ENCODE measurements at regions not wholly inside any gene's neighbourhood (a gene's known extent, or its start where the extent isn't known, plus 50 kb on each side); places are given as distances from the start of the nearest gene placed in this dataset.
"Not testable (repeated sequence)": the region's sequence is repeated elsewhere in the genome, so short reads cannot be mapped to it uniquely, and the experiment has no call there.

- no peak for TF ChIP-seq CTCF (IDR thresholded peaks at IDR 0.05; ENCODE audit: low read length, missing control alignments)
- no peak for DNase-seq (ENCODE audit: low read depth)
- H3K4me3 ChIP-seq (replicated peaks; ENCODE audit: low read depth, low read length), result no peak overlapping the region
Measured at GRCh38 chr10:81450651-81451050, 424.3 kb upstream of the NRG3 start.

GRCh38 chr10:81472927-81473470 is 402.0 kb upstream of the NRG3 start:
- H3K4me3 ChIP-seq (replicated peaks; ENCODE audit: low read depth, low read length), result no peak overlapping the region
- no peak for DNase-seq (ENCODE audit: low read depth)
- no peak for TF ChIP-seq CTCF (IDR thresholded peaks at IDR 0.05; ENCODE audit: low read length, missing control alignments)

- no peak overlapping the region for H3K4me3 ChIP-seq (replicated peaks; ENCODE audit: low read depth, low read length)
- no peak for TF ChIP-seq CTCF (IDR thresholded peaks at IDR 0.05; ENCODE audit: low read length, missing control alignments)
- no peak for DNase-seq (ENCODE audit: low read depth)
Measured at GRCh38 chr10:81473755-81474154, 401.2 kb upstream of the NRG3 start.

GRCh38 chr10:81479316-81479715 is 395.7 kb upstream of the NRG3 start:
- TF ChIP-seq CTCF (IDR thresholded peaks at IDR 0.05; ENCODE audit: low read length, missing control alignments), result no peak
- no peak overlapping the region for H3K4me3 ChIP-seq (replicated peaks; ENCODE audit: low read depth, low read length)
- no peak for DNase-seq (ENCODE audit: low read depth)

- no peak for DNase-seq (ENCODE audit: low read depth)
- H3K4me3 ChIP-seq (replicated peaks; ENCODE audit: low read depth, low read length), result no peak overlapping the region
- TF ChIP-seq CTCF (IDR thresholded peaks at IDR 0.05; ENCODE audit: low read length, missing control alignments), result no peak
Measured at GRCh38 chr10:81496626-81497025, 378.4 kb upstream of the NRG3 start.

GRCh38 chr10:81498011-81498551 is 376.9 kb upstream of the NRG3 start:
- no peak for TF ChIP-seq CTCF (IDR thresholded peaks at IDR 0.05; ENCODE audit: low read length, missing control alignments)
- H3K4me3 ChIP-seq (replicated peaks; ENCODE audit: low read depth, low read length), result no peak overlapping the region
- DNase-seq (ENCODE audit: low read depth), result no peak

GRCh38 chr10:81502677-81503359 is 372.2 kb upstream of the NRG3 start:
- no peak overlapping the region for H3K4me3 ChIP-seq (replicated peaks; ENCODE audit: low read depth, low read length)
- TF ChIP-seq CTCF (IDR thresholded peaks at IDR 0.05; ENCODE audit: low read length, missing control alignments), result no peak
- DNase-seq (ENCODE audit: low read depth), result no peak

GRCh38 chr10:81505777-81506176 is 369.2 kb upstream of the NRG3 start:
- H3K4me3 ChIP-seq (replicated peaks; ENCODE audit: low read depth, low read length); DNase-seq (ENCODE audit: low read depth): not testable (repeated sequence)
